ENCODE measurements at regions not wholly inside any gene's neighbourhood (a gene's known extent, or its start where the extent isn't known, plus 50 kb on each side); places are given as distances from the start of the nearest gene placed in this dataset.

- TF ChIP-seq POLR2AphosphoS5 (IDR thresholded peaks at IDR 0.05; ENCODE audit: low read depth, low read length), result no peak
- Histone ChIP-seq H3K14ac (ENCODE audit: insufficient read length) (no peak overlapping the region), H3K9me3 (ENCODE audit: insufficient read depth in 2 of 2, low read depth in 1 of 2, low read length in 1 of 2) (no peaks in the 10 kb centered on the region), H3K23ac (ENCODE audit: insufficient read length) (no peak overlapping the region), H2BK5ac (ENCODE audit: low read depth, low read length) (no peak overlapping the region), H3K4ac (replicated peaks; ENCODE audit: insufficient read length, low read depth, low read length) (no peak overlapping the region), H4K5ac (ENCODE audit: insufficient read length, low read depth, low read length) (no peak overlapping the region), H3K4me1 (replicated peaks in 1 of 4; ENCODE audit: control insufficient read depth in 3 of 4, insufficient read depth in 4 of 4, low read length in 3 of 4) (no peaks in the 10 kb centered on the region; a peak in 1 of 7 replicates), H3K18ac (ENCODE audit: extremely low read depth, low read length) (no peak overlapping the region), H4K8ac (ENCODE audit: extremely low read depth, insufficient read depth, low read length) (no peak overlapping the region), H3K23me2 (ENCODE audit: low read depth, low read length) (no peaks in the 10 kb centered on the region), H4K91ac (replicated peaks; ENCODE audit: insufficient read length, low read length) (no peak overlapping the region), H3K79me2 (ENCODE audit: control insufficient read depth in 1 of 2, insufficient read depth in 2 of 2, low read length in 2 of 2) (no peaks in the 10 kb centered on the region), H2BK20ac (ENCODE audit: low read length) (no peak overlapping the region), H2BK120ac (replicated peaks; ENCODE audit: low read depth, low read length) (no peak overlapping the region), H2AFZ (ENCODE audit: low read length) (no peak overlapping the region), H3K27ac (ENCODE audit: low read depth, low read length) (no peak overlapping the region), H3K56ac (replicated peaks; ENCODE audit: insufficient read length, low read depth, low read length) (no peak overlapping the region), H3K4me3 (ENCODE audit: extremely low read depth in 1 of 4, insufficient read depth in 2 of 4, low read depth in 3 of 4, low read length in 4 of 4) (no peak overlapping the region), H4K20me1 (replicated peaks in 1 of 2; ENCODE audit: control insufficient read depth in 1 of 2, insufficient read depth in 2 of 2, low read length in 2 of 2) (no peaks in the 10 kb centered on the region), H3K27me3 (replicated peaks in 1 of 4; ENCODE audit: control insufficient read depth in 3 of 4, extremely low read depth in 1 of 4, insufficient read depth in 3 of 4, low read length in 3 of 4) (no peaks in the 10 kb centered on the region), H2BK15ac (ENCODE audit: low read length) (no peak overlapping the region), H3K9ac (replicated peaks in 1 of 4; ENCODE audit: extremely low read depth in 1 of 4, low read depth in 3 of 4, low read length in 3 of 4) (no peak overlapping the region), H2BK12ac (ENCODE audit: low read depth, low read length) (no peak overlapping the region), H3K36me3 (ENCODE audit: control insufficient read depth in 2 of 4, insufficient read depth in 4 of 4, low read length in 3 of 4) (no peaks in the 10 kb centered on the region), H2AK5ac (ENCODE audit: low read depth, low read length) (no peak overlapping the region), H3K4me2 (ENCODE audit: insufficient read depth in 1 of 2, low read depth in 2 of 2, low read length in 2 of 2) (no peak overlapping the region), H3K79me1 (ENCODE audit: low read depth, low read length) (no peaks in the 10 kb centered on the region)
- CTCF ChIA-PET (ENCODE audit: partially characterized antibody), result no interaction called here
- no peak for DNase-seq (ENCODE audit: low read depth in 1 of 2, low spot score in 2 of 2)
- FAIRE-seq, result no peak
- POLR2A ChIA-PET (ENCODE audit: partially characterized antibody), result interaction anchor here (1.2 kb wide), 1 partner anchor 9 kb away, joined by 3 read pairs; no protein-coding TSS in a partner anchor
Observed at GRCh38 chr11:109153836-109154235, 268.2 kb upstream of the C11orf87 start.
